ENCODE measurements at regions not wholly inside any gene's neighbourhood (a gene's known extent, or its start where the extent isn't known, plus 50 kb on each side); places are given as distances from the start of the nearest gene placed in this dataset.

DNA sequence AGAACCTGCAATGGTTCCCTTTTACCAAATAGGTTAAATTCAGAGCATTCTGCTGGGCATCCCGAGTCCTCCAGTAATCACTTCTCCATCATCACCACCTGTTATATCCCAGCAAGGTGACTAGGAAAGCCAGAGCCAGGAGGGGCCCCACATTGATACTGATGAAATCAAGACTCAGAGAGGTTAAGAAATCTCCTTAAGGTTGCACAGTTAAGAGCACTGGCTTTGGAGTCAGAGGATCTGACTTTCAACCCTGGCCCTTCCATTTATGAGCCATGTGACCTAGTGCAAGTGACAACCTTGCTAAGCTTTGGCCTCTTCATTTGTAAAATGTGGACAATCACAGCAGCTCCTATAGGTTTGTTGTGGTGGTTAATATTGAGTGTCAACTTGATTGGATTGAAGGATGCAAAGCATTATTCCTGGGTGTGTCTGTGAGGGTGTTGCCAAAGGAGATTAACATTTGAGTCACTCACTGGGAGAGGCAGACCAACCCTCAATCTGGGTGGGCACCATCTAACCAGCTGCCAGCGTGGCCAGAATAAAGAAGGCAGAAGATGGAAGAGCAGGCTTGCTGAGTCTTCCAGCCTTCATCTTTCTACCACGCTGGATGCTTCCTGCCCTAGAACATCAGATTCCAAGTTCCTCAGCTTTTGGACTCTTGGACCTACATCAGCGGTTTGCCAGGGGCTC lies 194.2 kb upstream of the ASIC2 start:
- H3K36me3 Mint-ChIP-seq, result no peaks in the 10 kb centered on the region
- no peaks in the 10 kb centered on the region for H3K9me3 Mint-ChIP-seq
- H3K27ac Mint-ChIP-seq, result no peak overlapping the region
- CTCF ChIA-PET, result no interaction called here
- H3K4me1 Mint-ChIP-seq (ENCODE audit: low read depth), result no peaks in the 10 kb centered on the region
- intact Hi-C loops (cut with micrococcal nuclease), result no loop called here
- H3K4me3 Mint-ChIP-seq, result no peak overlapping the region
- no peaks in the 10 kb centered on the region for H3K27me3 Mint-ChIP-seq
- POLR2A ChIA-PET, result no interaction called here
- DNase-seq, result no peak

DNA sequence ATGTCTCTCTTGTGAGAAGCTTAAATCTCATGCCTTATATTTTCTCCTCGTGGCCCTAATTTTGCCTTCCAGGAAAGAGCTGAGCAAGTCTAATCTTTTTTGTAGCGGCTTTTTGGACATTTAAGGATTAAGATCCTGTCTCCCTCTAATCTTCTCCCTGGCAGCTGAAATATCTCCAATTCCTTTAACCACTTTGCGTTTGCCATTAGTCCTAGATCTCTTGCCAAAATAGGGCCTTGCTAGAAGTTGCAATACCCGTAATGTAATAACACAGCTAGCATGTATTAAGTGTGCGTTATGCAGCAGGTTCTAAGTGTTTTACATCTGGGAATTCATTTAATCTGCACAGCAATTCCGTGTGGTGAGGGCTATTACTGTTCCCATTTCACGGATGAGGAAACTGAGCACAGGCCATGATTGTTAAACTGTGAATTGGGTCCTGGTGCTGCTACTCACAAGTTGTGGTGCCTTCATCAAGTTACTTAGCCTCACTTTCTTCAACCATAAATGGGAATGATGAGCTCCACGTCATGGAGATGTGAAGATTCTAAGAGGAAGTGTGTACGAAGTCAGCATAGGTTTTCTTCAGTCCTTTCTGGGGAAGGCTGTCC lies 198.9 kb upstream of the ASIC2 start:
- ChIA-PET CTCF (no interaction called here), POLR2A (no interaction called here)
- intact Hi-C loops (cut with micrococcal nuclease), result no loop called here
- no peak for DNase-seq
- Mint-ChIP-seq H3K27me3 (no peaks in the 10 kb centered on the region), H3K9me3 (no peaks in the 10 kb centered on the region), H3K4me1 (ENCODE audit: low read depth) (no peaks in the 10 kb centered on the region), H3K27ac (no peak overlapping the region), H3K36me3 (no peaks in the 10 kb centered on the region), H3K4me3 (no peak overlapping the region)

DNA sequence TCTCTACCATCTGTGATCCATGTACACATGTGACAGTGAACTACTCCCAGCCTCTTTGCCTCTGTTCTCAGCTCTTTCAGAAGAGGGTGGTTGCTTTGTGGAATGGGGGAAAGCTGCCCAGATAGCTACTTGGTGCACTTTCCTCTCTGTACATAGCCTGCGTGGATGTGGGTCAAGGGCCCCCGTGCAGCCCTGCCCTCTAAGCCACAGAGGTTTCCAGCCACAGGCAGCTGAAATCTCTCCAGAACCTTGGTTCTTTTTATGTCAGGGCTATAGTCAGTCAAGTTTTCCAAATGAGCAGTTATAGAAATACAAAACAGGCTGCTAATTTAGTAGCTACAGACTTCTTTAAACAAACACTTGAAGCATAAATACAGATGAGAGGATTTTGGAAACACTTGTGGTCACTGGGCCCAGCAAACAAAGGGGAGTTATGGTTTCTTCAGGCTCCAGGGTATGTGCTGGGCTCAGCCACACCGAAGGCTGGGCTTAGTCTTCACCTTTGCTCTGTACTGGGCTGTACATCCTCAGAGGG lies 199.7 kb upstream of the ASIC2 start:
- H3K4me1 Mint-ChIP-seq (ENCODE audit: low read depth), result no peaks in the 10 kb centered on the region
- intact Hi-C loops (cut with micrococcal nuclease), result no loop called here
- DNase-seq, result no peak
- no peaks in the 10 kb centered on the region for H3K9me3 Mint-ChIP-seq
- H3K4me3 Mint-ChIP-seq, result no peak overlapping the region
- POLR2A ChIA-PET, result no interaction called here
- H3K36me3 Mint-ChIP-seq, result no peaks in the 10 kb centered on the region
- CTCF ChIA-PET, result no interaction called here
- H3K27ac Mint-ChIP-seq, result no peak overlapping the region
- no peaks in the 10 kb centered on the region for H3K27me3 Mint-ChIP-seq

DNA sequence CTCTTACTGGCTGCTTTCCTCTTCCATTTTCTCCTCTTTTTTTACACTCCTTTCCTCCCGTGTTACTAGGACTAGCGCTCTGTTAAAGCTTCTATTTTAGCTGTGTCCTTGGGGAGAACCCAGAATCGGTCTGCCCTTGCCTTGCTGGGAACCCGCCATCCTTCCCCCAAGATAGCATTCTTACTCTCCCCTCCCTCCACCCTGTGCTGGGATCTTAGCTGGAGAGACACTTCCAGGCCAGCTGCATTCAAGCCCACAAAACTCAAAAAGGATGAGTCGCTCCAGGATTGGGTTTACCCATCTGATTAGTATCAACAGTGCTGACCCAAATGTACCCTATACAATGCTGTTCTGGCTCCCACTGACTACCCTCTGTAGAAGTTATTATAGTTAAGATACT lies 200.5 kb upstream of the ASIC2 start:
- no peak overlapping the region for H3K27ac Mint-ChIP-seq
- ChIA-PET POLR2A (no interaction called here), CTCF (no interaction called here)
- no peaks in the 10 kb centered on the region for H3K4me1 Mint-ChIP-seq (ENCODE audit: low read depth)
- H3K36me3 Mint-ChIP-seq, result no peaks in the 10 kb centered on the region
- intact Hi-C loops (cut with micrococcal nuclease), result no loop called here
- DNase-seq, result no peak
- H3K27me3 Mint-ChIP-seq, result peaks cover under 1% of the 10 kb centered on the region
- H3K4me3 Mint-ChIP-seq, result no peak overlapping the region
- no peaks in the 10 kb centered on the region for H3K9me3 Mint-ChIP-seq

DNA sequence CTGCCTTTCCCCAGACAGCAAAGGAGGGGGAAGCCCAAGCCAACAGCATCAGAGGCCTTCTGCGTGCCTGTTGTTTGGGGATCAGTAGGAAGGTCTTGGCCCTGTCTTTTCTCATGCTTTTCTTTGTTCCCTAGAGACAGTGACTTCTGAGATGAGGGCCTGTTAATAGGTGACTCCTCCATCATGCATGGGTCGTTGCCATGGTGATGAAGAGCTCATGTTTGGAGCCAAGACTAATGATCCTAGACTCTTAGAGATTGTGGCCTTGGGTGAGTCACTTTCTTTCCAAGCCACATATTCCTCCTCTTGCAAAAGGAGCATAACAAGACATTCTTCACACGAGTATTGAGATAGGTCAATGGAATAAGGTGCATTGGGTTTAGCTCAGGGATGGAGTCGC lies 201.1 kb upstream of the ASIC2 start:
- H3K4me1 Mint-ChIP-seq (ENCODE audit: low read depth), result no peaks in the 10 kb centered on the region
- no peak overlapping the region for H3K4me3 Mint-ChIP-seq
- no peak for DNase-seq
- no peak overlapping the region for H3K27ac Mint-ChIP-seq
- ChIA-PET CTCF (no interaction called here), POLR2A (no interaction called here)
- no peaks in the 10 kb centered on the region for H3K9me3 Mint-ChIP-seq
- no peaks in the 10 kb centered on the region for H3K36me3 Mint-ChIP-seq
- intact Hi-C loops (cut with micrococcal nuclease), result no loop called here
- peaks cover 3% of the 10 kb centered on the region for H3K27me3 Mint-ChIP-seq

DNA sequence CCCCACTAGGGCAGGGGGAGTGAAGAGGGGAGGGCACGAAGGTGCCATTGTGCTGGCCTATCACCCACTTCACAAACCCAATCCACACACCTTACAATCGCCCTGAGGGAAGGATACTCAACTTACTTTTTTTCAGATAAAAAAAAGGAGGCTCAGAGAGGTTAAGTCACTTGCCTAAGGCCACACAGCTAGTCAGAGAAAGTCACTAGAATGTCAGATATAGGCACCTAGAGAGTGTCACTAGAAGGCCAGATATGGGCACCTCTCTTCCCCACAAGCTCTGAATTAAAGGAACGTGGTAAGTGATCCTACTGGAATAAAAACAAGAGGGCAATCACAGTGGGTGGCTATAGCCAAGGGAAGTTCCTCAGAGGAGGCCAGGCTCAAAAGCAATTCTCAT lies 204.5 kb upstream of the ASIC2 start:
- Mint-ChIP-seq H3K4me3 (no peak overlapping the region), H3K27me3 (peaks cover 3% of the 10 kb centered on the region), H3K4me1 (ENCODE audit: low read depth) (no peaks in the 10 kb centered on the region), H3K36me3 (no peaks in the 10 kb centered on the region), H3K9me3 (no peaks in the 10 kb centered on the region), H3K27ac (no peak overlapping the region)
- DNase-seq, result no peak
- intact Hi-C loops (cut with micrococcal nuclease), result no loop called here
- ChIA-PET CTCF (no interaction called here), POLR2A (no interaction called here)

DNA sequence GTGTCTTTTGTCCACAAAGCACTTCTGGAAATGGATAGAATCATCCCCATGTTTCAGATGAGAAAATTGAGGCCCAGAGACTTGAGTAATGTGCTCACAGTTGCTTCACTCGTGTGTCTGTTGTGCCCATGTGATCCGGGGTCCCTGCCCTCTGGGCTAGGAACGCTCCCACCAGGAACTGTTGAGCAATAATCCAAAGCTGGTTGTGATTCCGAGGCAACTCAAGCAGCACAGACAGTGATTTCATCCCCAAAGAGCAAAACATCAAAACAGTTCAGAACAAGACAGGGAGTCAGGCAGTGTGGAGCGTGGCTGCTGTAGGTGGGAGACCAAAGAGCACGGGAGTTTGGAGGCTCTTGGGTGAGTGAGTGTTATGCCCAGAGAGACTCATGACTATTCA lies 205.0 kb upstream of the ASIC2 start:
- Mint-ChIP-seq H3K36me3 (no peaks in the 10 kb centered on the region), H3K9me3 (no peaks in the 10 kb centered on the region), H3K27ac (no peak overlapping the region), H3K4me3 (no peak overlapping the region), H3K4me1 (ENCODE audit: low read depth) (no peaks in the 10 kb centered on the region), H3K27me3 (peaks cover 3% of the 10 kb centered on the region)
- ChIA-PET CTCF (no interaction called here), POLR2A (no interaction called here)
- no peak for DNase-seq
- intact Hi-C loops (cut with micrococcal nuclease), result no loop called here

DNA sequence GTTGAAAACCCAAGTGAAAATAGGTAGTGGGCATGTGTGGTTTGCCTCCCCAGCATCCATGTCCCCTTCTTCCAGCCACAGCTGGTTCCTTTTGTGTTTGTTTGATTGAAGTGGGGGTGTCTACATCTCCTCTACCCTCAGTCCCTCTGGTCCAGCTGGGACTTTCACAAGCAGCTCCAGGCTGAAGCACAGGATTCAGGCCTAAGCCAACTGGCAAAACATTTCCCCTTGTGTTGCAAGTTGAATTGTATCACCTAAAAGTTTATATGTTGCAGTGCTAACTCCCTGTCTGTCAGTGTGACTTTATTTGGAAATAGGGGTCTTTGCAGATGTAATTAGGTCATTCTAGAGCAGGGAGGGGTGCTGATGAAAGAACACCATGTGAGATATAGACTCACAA lies 205.9 kb upstream of the ASIC2 start:
- no peaks in the 10 kb centered on the region for H3K9me3 Mint-ChIP-seq
- CTCF ChIA-PET, result no interaction called here
- POLR2A ChIA-PET, result no interaction called here

DNA sequence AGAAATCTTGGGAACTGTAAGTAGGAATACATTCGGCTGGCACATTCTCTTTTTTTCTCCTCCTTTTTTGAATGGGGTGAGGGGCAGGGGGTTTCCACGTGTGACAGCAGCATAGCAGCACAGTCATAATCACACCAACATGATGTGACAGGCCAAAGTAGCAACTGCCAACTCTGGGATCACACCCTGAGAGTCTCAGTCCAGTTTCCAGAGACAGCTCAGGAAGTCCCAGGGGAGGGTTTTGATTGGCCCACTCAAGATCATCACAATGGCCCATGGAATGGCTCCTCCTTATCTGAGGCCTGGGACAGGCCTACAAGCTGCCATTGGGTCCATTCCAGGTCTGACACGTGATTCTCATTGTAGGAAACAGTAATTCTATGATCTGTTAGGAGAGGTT lies 207.1 kb upstream of the ASIC2 start:
- H3K36me3 Mint-ChIP-seq, result no peaks in the 10 kb centered on the region
- CTCF ChIA-PET, result no interaction called here
- no peaks in the 10 kb centered on the region for H3K9me3 Mint-ChIP-seq
- no peak overlapping the region for H3K27ac Mint-ChIP-seq
- POLR2A ChIA-PET, result no interaction called here
- no peak overlapping the region for H3K4me3 Mint-ChIP-seq
- H3K4me1 Mint-ChIP-seq (ENCODE audit: low read depth), result no peaks in the 10 kb centered on the region
- peaks cover 8% of the 10 kb centered on the region for H3K27me3 Mint-ChIP-seq
- intact Hi-C loops (cut with micrococcal nuclease), result no loop called here
- no peak for DNase-seq

More for the DNA sequence above, 205.9 kb upstream of the ASIC2 start:
- H3K27ac Mint-ChIP-seq, result no peak overlapping the region
- no peak for DNase-seq
- intact Hi-C loops (cut with micrococcal nuclease), result no loop called here
- no peaks in the 10 kb centered on the region for H3K36me3 Mint-ChIP-seq
- peaks cover 3% of the 10 kb centered on the region for H3K27me3 Mint-ChIP-seq
- H3K4me3 Mint-ChIP-seq, result no peak overlapping the region
- no peaks in the 10 kb centered on the region for H3K4me1 Mint-ChIP-seq (ENCODE audit: low read depth)

DNA sequence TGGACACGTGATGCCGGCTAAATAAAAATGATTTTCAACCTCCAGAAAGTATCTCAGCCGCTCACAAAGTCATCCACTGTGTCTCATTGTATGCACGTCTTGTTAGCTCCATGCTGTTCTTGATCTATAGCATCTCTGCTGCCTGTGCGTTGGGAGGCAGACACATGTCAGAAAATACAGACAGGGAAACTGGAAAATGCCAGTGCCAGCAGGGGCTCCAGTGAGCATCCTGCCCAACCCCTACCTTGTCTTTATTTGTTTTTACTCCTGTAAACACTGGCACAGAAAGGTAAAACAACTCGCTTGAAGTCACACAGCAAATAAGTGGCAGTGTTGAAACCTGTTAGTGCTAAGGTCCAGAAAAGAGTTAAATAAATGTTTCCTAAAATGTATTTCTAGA lies 208.1 kb upstream of the ASIC2 start:
- no peaks in the 10 kb centered on the region for H3K9me3 Mint-ChIP-seq
- H3K36me3 Mint-ChIP-seq, result no peaks in the 10 kb centered on the region
- intact Hi-C loops (cut with micrococcal nuclease), result no loop called here
- POLR2A ChIA-PET, result no interaction called here
- H3K4me3 Mint-ChIP-seq, result no peak overlapping the region
- no peak for DNase-seq
- H3K27ac Mint-ChIP-seq, result no peak overlapping the region
- CTCF ChIA-PET, result no interaction called here
- H3K4me1 Mint-ChIP-seq (ENCODE audit: low read depth), result no peaks in the 10 kb centered on the region
- peaks cover 12% of the 10 kb centered on the region for H3K27me3 Mint-ChIP-seq

DNA sequence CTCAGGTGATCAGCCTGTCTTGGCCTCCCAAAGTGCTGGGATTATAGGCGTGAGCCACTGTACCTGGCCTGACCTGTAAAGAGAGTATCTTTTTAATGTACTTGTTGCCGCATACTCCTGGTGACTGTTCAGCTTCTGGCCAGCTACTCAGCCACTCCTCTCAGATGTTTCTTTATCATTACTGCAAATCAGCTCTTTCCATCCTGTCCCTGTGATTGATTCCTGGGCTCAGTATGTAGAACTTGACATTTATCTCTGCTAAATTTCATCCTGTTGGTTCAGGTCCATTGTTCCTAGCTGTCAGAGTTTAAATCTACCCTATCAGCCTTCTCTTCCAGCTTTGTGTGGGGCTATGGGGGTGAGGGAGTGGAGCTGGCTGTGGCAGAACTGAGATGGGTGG lies 211.5 kb upstream of the ASIC2 start:
- Mint-ChIP-seq H3K36me3 (no peaks in the 10 kb centered on the region), H3K9me3 (no peaks in the 10 kb centered on the region), H3K4me1 (ENCODE audit: low read depth) (no peaks in the 10 kb centered on the region), H3K4me3 (no peak overlapping the region), H3K27me3 (peaks cover 26% of the 10 kb centered on the region), H3K27ac (no peak overlapping the region)
- POLR2A ChIA-PET, result no interaction called here
- intact Hi-C loops (cut with micrococcal nuclease), result no loop called here
- DNase-seq, result no peak
- CTCF ChIA-PET, result interaction anchor here (0.8 kb wide), 1 partner anchor 15 kb away, joined by 4 read pairs; no protein-coding TSS in a partner anchor

DNA sequence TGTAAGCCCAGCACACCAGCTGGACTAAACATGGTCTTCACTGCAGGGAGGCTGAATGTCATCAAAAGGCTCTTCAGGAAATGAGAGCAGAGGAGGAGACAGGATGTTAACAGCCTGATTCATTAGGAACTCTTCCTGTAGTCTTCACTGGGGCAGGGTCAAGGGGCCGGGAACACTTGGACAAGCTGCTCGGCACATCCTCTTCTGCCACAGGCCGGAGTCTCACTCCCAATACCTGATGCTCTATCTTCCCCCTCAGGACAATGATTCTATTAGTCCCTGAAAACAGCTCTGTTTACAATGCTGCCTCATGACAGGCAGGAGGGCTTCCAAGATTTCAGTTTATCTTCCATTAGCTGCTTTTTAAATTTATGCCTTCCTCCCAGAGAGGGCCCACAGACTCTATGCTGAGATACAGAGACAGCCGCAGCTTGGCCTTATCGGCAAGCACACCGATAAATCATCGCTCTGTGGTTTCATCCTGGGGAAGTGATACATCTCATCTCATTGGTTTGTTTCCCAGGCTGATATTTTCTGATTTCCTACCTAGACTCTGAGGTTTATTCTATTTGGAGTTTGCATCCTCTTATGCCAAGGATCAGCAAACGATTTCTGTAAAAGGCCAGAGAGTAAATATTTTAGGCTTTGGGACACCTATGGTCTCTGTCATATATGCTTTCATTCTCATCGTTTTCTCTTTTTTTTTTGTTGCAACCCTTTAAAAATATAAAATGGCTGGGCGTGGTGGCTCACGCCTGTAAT lies 214.0 kb upstream of the ASIC2 start:
- H3K27ac Mint-ChIP-seq, result no peak overlapping the region
- no peaks in the 10 kb centered on the region for H3K9me3 Mint-ChIP-seq
- no peak for DNase-seq
- H3K4me1 Mint-ChIP-seq (ENCODE audit: low read depth), result peaks cover 5% of the 10 kb centered on the region
- intact Hi-C loops (cut with micrococcal nuclease), result no loop called here
- CTCF ChIA-PET, result no interaction called here
- H3K4me3 Mint-ChIP-seq, result no peak overlapping the region
- POLR2A ChIA-PET, result no interaction called here
- no peaks in the 10 kb centered on the region for H3K36me3 Mint-ChIP-seq
- H3K27me3 Mint-ChIP-seq, result peaks cover 28% of the 10 kb centered on the region

DNA sequence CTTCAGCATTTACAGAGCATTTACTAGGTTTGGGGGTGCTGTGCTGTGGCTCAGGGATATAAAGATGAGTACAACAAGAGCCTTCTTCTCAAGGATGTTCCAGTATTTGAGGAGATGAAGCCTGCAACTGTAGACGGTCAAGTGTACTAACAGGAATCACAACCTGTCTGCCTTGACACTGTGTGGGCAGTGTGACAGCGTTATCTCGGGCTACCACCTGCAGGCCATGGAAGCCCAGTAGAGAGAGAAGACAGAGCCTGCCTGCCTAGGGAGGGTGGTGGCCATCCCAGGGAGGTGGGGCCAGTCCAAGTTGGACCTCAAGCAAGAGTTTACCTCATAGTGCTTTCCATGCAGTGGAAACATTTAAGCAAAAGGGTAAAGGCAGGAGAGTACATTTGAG lies 215.1 kb upstream of the ASIC2 start:
- H3K9me3 Mint-ChIP-seq, result no peaks in the 10 kb centered on the region
- ChIA-PET POLR2A (no interaction called here), CTCF (no interaction called here)
- no peak overlapping the region for H3K4me3 Mint-ChIP-seq
- DNase-seq, result no peak
- no peak overlapping the region for H3K27ac Mint-ChIP-seq
- H3K4me1 Mint-ChIP-seq (ENCODE audit: low read depth), result peaks cover 5% of the 10 kb centered on the region
- H3K36me3 Mint-ChIP-seq, result no peaks in the 10 kb centered on the region
- H3K27me3 Mint-ChIP-seq, result peaks cover 28% of the 10 kb centered on the region
- intact Hi-C loops (cut with micrococcal nuclease), result no loop called here

Measured in activated CD4-positive, alpha-beta memory T cell treated with anti-CD3 and anti-CD28 coated beads for 36 hours (primary cell).